Panc1 (cell line): ENCODE measurements at regions not wholly inside any gene's neighbourhood (a gene's known extent, or its start where the extent isn't known, plus 50 kb on each side); places are given as distances from the start of the nearest gene placed in this dataset.

Source experiments
- ATAC-seq: fragments of 200-7000 bp; cut with Tn5 transposase; 2 replicates; pipeline ENCODE4 v1.9.1; 2020; ENCODE audit warnings: mild to moderate bottlenecking, moderate library complexity
- BruUV-seq: library from RNA; stranded (reverse); fragments of 400-500 nt; replicated peaks from 2 replicates; lab custom pipeline; 2021; lab: Mats Ljungman, UMichigan
- CTCF ChIA-PET: fragments of 300-600 bp; sonication (Branson Sonifier 250); formaldehyde crosslinking; loops from one replicate; lab custom pipeline; 2022; ENCODE audit warnings: antibody characterized with exemption; lab: Charles Lee
- POLR2A ChIA-PET: fragments of 300-600 bp; sonication (Branson Sonifier 250); formaldehyde crosslinking; loops from one replicate; lab custom pipeline; 2022; ENCODE audit warnings: antibody characterized with exemption; lab: Charles Lee
- DNase-seq: peaks from one replicate; pipeline ENCODE4 v3.0.0-alpha.2; 2010; ENCODE audit warnings: low read depth, low spot score
- H3K27ac ChIP-seq: 2 replicates; pipeline ENCODE4 v1.5.1; 2011; ENCODE audit warnings: mild to moderate bottlenecking, low read length, inconsistent platforms
- H3K27me3 ChIP-seq: fragments of 200-500 bp; sonication (Bioruptor generic); 2 replicates; pipeline ENCODE4 v1.6.0; 2014; ENCODE audit warnings: low read length, inconsistent platforms; ENCODE audit not compliant: control insufficient read depth, insufficient read depth
- H3K36me3 ChIP-seq: fragments of 200-500 bp; sonication (Bioruptor generic); 2 replicates; pipeline ENCODE4 v1.5.1; 2014; ENCODE audit warnings: inconsistent platforms, mild to moderate bottlenecking, low read length, moderate library complexity; ENCODE audit not compliant: control insufficient read depth, insufficient read depth
- H3K4me1 ChIP-seq: 2 replicates; pipeline ENCODE4 v1.5.1; 2011; ENCODE audit warnings: inconsistent platforms, mild to moderate bottlenecking, low read length, moderate library complexity; ENCODE audit not compliant: control insufficient read depth, insufficient read depth
- H3K4me3 ChIP-seq, 2 experiments: 2 replicates each; pipeline ENCODE4 v1.5.1; 2011 to 2012; ENCODE audit warnings: low read depth in 2 of 2, low read length in 2 of 2, mild to moderate bottlenecking in 2 of 2, inconsistent platforms in 1 of 2, moderate library complexity in 1 of 2
- H3K9me3 ChIP-seq: fragments of 200-500 bp; sonication (Bioruptor generic); 2 replicates; pipeline ENCODE4 v1.5.1; 2014; ENCODE audit warnings: low read depth, mild to moderate bottlenecking, inconsistent platforms, low read length, moderate library complexity; ENCODE audit not compliant: control insufficient read depth, insufficient read depth
- POLR2AphosphoS5 ChIP-seq: IDR thresholded peaks from 2 replicates; pipeline ENCODE4 v1.6.1; 2012; ENCODE audit warnings: mild to moderate bottlenecking, low read depth, low read length, moderate library complexity
- SIN3A ChIP-seq: IDR thresholded peaks from 2 replicates; pipeline ENCODE4 v1.6.1; 2012; ENCODE audit warnings: low read depth, mild to moderate bottlenecking, low read length, moderate library complexity, borderline replicate concordance; ENCODE audit not compliant: insufficient read depth
- TCF7L2 ChIP-seq: IDR thresholded peaks from 2 replicates; pipeline ENCODE4 v1.6.1; 2011; ENCODE audit warnings: mild to moderate bottlenecking, low read depth, low read length, inconsistent platforms
- in situ Hi-C: cut with HindIII; loops from 2 replicates; pipeline ENCODE4 v1.10.0; 2016; ENCODE audit warnings: low sequenced_read_pairs, low pct_unique_long_range_greater_than_20kb
- intact Hi-C: fragments of 100-400 bp; cut with micrococcal nuclease; formaldehyde crosslinking; loops from one replicate; pipeline ENCODE4 v1.10.0; 2022; ENCODE audit not compliant: unreplicated experiment
- TF ChIP-seq, protein P1 (sequence below), 2 experiments: IDR thresholded peaks; 2 replicates each; pipeline ENCODE4 v1.6.1; 2011 to 2012; ENCODE audit warnings: low read depth in 2 of 2, control low read depth in 1 of 2, low read length in 1 of 2, mild to moderate bottlenecking in 1 of 2, moderate library complexity in 1 of 2; ENCODE audit not compliant: insufficient read depth in 1 of 2
- TF ChIP-seq, protein P2 (sequence below): fragments of 450-650 bp; IDR thresholded peaks from 2 replicates; pipeline ENCODE4 v1.5.1; 2017; ENCODE audit warnings: mild to moderate bottlenecking

DNA sequence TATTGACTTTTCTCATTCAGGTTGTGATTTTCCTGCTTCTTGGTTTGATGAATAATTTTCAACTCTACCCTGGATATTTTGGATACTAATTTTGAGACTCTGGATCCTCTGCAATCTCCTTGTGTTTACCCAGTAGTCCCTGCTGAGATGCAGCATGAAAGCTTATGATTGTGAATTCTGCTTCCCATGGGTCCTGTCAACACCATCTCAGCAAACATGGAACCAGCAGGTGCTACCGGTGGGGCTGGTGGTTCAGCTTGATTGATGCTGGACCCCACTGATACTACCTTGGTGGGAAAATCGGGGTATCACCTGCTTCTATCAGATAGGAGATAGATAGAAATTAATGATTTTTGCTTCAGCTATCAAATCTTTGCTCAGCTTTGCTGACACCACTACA lies 81.1 kb downstream of the SOWAHC start:
- no peak for ATAC-seq
- H3K36me3 ChIP-seq: no peaks in the 10 kb centered on the region
- no peak overlapping the region for H3K4me3 ChIP-seq
- no TSS peak for BruUV-seq
- no peaks in the 10 kb centered on the region for H3K27me3 ChIP-seq
- CTCF ChIA-PET: no interaction called here
- H3K27ac ChIP-seq: no peak overlapping the region
- in situ Hi-C loops: no loop called here
- TF ChIP-seq, protein P1, sequence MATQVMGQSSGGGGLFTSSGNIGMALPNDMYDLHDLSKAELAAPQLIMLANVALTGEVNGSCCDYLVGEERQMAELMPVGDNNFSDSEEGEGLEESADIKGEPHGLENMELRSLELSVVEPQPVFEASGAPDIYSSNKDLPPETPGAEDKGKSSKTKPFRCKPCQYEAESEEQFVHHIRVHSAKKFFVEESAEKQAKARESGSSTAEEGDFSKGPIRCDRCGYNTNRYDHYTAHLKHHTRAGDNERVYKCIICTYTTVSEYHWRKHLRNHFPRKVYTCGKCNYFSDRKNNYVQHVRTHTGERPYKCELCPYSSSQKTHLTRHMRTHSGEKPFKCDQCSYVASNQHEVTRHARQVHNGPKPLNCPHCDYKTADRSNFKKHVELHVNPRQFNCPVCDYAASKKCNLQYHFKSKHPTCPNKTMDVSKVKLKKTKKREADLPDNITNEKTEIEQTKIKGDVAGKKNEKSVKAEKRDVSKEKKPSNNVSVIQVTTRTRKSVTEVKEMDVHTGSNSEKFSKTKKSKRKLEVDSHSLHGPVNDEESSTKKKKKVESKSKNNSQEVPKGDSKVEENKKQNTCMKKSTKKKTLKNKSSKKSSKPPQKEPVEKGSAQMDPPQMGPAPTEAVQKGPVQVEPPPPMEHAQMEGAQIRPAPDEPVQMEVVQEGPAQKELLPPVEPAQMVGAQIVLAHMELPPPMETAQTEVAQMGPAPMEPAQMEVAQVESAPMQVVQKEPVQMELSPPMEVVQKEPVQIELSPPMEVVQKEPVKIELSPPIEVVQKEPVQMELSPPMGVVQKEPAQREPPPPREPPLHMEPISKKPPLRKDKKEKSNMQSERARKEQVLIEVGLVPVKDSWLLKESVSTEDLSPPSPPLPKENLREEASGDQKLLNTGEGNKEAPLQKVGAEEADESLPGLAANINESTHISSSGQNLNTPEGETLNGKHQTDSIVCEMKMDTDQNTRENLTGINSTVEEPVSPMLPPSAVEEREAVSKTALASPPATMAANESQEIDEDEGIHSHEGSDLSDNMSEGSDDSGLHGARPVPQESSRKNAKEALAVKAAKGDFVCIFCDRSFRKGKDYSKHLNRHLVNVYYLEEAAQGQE (IDR thresholded peaks at IDR 0.05; ENCODE audit: insufficient read depth in 1 of 2, low read depth in 2 of 2, low read length in 1 of 2): no peak
- TF ChIP-seq SIN3A (no peak), POLR2AphosphoS5 (no peak), TCF7L2 (no peak)
- TF ChIP-seq, protein P2, sequence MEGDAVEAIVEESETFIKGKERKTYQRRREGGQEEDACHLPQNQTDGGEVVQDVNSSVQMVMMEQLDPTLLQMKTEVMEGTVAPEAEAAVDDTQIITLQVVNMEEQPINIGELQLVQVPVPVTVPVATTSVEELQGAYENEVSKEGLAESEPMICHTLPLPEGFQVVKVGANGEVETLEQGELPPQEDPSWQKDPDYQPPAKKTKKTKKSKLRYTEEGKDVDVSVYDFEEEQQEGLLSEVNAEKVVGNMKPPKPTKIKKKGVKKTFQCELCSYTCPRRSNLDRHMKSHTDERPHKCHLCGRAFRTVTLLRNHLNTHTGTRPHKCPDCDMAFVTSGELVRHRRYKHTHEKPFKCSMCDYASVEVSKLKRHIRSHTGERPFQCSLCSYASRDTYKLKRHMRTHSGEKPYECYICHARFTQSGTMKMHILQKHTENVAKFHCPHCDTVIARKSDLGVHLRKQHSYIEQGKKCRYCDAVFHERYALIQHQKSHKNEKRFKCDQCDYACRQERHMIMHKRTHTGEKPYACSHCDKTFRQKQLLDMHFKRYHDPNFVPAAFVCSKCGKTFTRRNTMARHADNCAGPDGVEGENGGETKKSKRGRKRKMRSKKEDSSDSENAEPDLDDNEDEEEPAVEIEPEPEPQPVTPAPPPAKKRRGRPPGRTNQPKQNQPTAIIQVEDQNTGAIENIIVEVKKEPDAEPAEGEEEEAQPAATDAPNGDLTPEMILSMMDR: no peak
- intact Hi-C loops: no loop called here
- no peak for DNase-seq
- POLR2A ChIA-PET: no interaction called here
- H3K4me1 ChIP-seq: peaks cover 15% of the 10 kb centered on the region
- no peaks in the 10 kb centered on the region for H3K9me3 ChIP-seq

DNA sequence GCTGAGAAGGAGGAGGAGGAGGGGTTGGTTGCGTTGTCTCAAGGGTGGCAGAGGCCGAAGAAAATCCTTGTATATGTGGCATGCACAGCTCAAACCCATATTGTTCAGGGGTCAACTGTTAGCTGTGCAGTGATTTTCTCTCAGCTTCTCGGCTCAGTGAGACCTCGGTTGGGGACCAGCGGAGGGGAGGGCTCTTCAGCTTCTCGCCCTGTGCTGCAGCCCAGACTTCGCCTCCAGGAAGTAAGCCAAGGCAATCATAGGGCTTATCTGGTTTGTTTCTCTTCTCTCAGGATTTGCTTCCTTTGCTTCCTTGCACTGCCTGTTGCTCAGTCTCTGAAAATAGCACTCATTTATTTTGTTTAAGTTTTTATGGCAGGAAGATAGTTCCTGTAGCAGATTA lies 85.5 kb downstream of the SOWAHC start:
- in situ Hi-C loops (no loop called here), intact Hi-C loops (no loop called here)
- H3K27ac ChIP-seq: 0 out of 2 replicates have a peak overlapping the region, but pooled peaks have one; percentile 18
- DNase-seq: no peak
- H3K27me3 ChIP-seq: no peaks in the 10 kb centered on the region
- TF ChIP-seq POLR2AphosphoS5: no peak
- TF ChIP-seq TCF7L2: no peak
- no peak for TF ChIP-seq SIN3A
- TF ChIP-seq, protein P1 (IDR thresholded peaks at IDR 0.05; ENCODE audit: insufficient read depth in 1 of 2, low read depth in 2 of 2, low read length in 1 of 2): no peak
- TF ChIP-seq, protein P2: no peak
- no peaks in the 10 kb centered on the region for H3K9me3 ChIP-seq
- ChIA-PET CTCF (interaction anchor here (0.6 kb wide), 1 partner anchor 11 kb away, joined by 3 read pairs; no protein-coding TSS in a partner anchor), POLR2A (interaction anchor here (0.6 kb wide), 1 partner anchor 26 kb away, joined by 11 read pairs; no protein-coding TSS in a partner anchor)
- H3K4me3 ChIP-seq: no peak overlapping the region
- peaks cover 15% of the 10 kb centered on the region for H3K4me1 ChIP-seq
- BruUV-seq: no TSS peak
- peak; percentile 52; the same call in 1 of the 2 replicates for ATAC-seq
- H3K36me3 ChIP-seq: no peaks in the 10 kb centered on the region
